HepG2 (cell line): ENCODE measurements at regions not wholly inside any gene's neighbourhood (a gene's known extent, or its start where the extent isn't known, plus 50 kb on each side); places are given as distances from the start of the nearest gene placed in this dataset.
"Not testable (repeated sequence)": the region's sequence is repeated elsewhere in the genome, so short reads cannot be mapped to it uniquely, and the experiment has no call there.

Experiments
- ATAC-seq: fragments of 200-7000 bp; cut with Tn5 transposase; 3 replicates; pipeline ENCODE4 v1.9.1; 2020; ENCODE audit warnings: mild to moderate bottlenecking, moderate library complexity
- BruUV-seq: library from RNA; stranded (reverse); fragments of 400-500 nt; replicated peaks from 2 replicates; lab custom pipeline; 2021; lab: Mats Ljungman, UMichigan
- CTCF ChIA-PET: fragments of 300-600 bp; formaldehyde crosslinking; extraction: SDS; loops from one replicate; lab custom pipeline; 2021; ENCODE audit warnings: low total read pairs, inconsistent platforms, low intra/inter-chr PET ratio; lab: Yijun Ruan, JAX
- POLR2A ChIA-PET: fragments of 350-600 bp; sonication (Branson Sonifier 250); formaldehyde crosslinking; loops from one replicate; lab custom pipeline; 2020; ENCODE audit warnings: antibody characterized with exemption, inconsistent platforms; lab: Yijun Ruan, JAX
- DNase-seq: peaks from one replicate; pipeline ENCODE4 v3.0.0-alpha.2; 2015; ENCODE audit warnings: low spot score
- FAIRE-seq: peaks from 3 replicates; lab custom pipeline; 2011; peaks lifted over from hg19 to GRCh38; lab: Jason Lieb, UNC
- H2AFZ ChIP-seq: one replicate; pipeline ENCODE4 v1.6.1; 2011; ENCODE audit warnings: low read length, inconsistent platforms
- H3K27ac ChIP-seq: fragments of 300-600 bp; 3 replicates; pipeline ENCODE4 v1.8.0; 2011; ENCODE audit warnings: mixed run types, mild to moderate bottlenecking, mixed read lengths, low read length, inconsistent platforms; ENCODE audit not compliant: insufficient read depth; ENCODE audit errors: extremely low read length
- H3K27me3 ChIP-seq, 2 experiments: fragments of 200-600 bp in 1 of 2; 2 replicates in 1 of 2; 3 replicates in 1 of 2; pipeline versions ENCODE4 v1.6.0 to v1.8.0; 2011; ENCODE audit warnings: low read length in 2 of 2, mild to moderate bottlenecking in 2 of 2, moderate library complexity in 2 of 2, inconsistent platforms in 1 of 2; ENCODE audit not compliant: insufficient read depth in 2 of 2, control insufficient read depth in 1 of 2
- H3K36me3 ChIP-seq, 2 experiments: fragments of 200-600 bp in 1 of 2; replicated peaks in 1 of 2; 2 replicates in 1 of 2; 3 replicates in 1 of 2; pipeline versions ENCODE4 v1.5.1 to v1.8.0; 2011; ENCODE audit warnings: low read length in 2 of 2, inconsistent platforms in 1 of 2; ENCODE audit not compliant: insufficient read depth in 2 of 2, control insufficient read depth in 1 of 2
- H3K4me1 ChIP-seq: 2 replicates; pipeline ENCODE4 v1.5.1; 2012; ENCODE audit warnings: low read length, inconsistent platforms; ENCODE audit not compliant: insufficient read depth
- H3K4me2 ChIP-seq: 2 replicates; pipeline ENCODE4 v1.6.0; 2011; ENCODE audit warnings: low read depth, low read length, inconsistent platforms
- H3K4me3 ChIP-seq, 3 experiments: fragments of 200-600 bp in 1 of 3; sonication (generic), shearing (Covaris generic) in 1 of 3; replicated peaks in 1 of 3; 2 replicates each; pipeline ENCODE4 v1.5.1; 2011 to 2016; ENCODE audit warnings: low read length in 3 of 3, inconsistent platforms in 2 of 3, low read depth in 2 of 3, mild to moderate bottlenecking in 2 of 3, control low read depth in 1 of 3, mixed read lengths in 1 of 3; ENCODE audit not compliant: insufficient read depth in 1 of 3
- H3K79me2 ChIP-seq: one replicate; pipeline ENCODE4 v1.6.1; 2011; ENCODE audit warnings: low read length, inconsistent platforms; ENCODE audit not compliant: insufficient read depth
- H3K9ac ChIP-seq: 2 replicates; pipeline ENCODE4 v1.6.0; 2011; ENCODE audit warnings: mild to moderate bottlenecking, low read depth, low read length, inconsistent platforms; ENCODE audit not compliant: insufficient read depth
- H3K9me3 ChIP-seq: 2 replicates; pipeline ENCODE4 v1.5.1; 2012; ENCODE audit warnings: mild to moderate bottlenecking, low read length
- H4K20me1 ChIP-seq: 2 replicates; pipeline ENCODE4 v1.6.0; 2011; ENCODE audit warnings: inconsistent platforms, mild to moderate bottlenecking, low read length, moderate library complexity; ENCODE audit not compliant: insufficient read depth
- NONO ChIP-seq, 2 experiments: fragments of 450-650 bp in 1 of 2; sonication (generic) in 1 of 2; formaldehyde crosslinking in 1 of 2; IDR thresholded peaks in 1 of 2; conservative IDR thresholded peaks in 1 of 2; 2 replicates each; pipeline versions ENCODE4 v1.6.1 to v1.8.0; 2017 to 2022; ENCODE audit warnings: mild to moderate bottlenecking in 1 of 2, missing genetic modification reagents in 1 of 2, moderate library complexity in 1 of 2
- WGBS: methylation state at CpG from one replicate; pipeline ENCODE4 v1.1.6; 2017; ENCODE audit warnings: low lambda C conversion rate; 5-methylcytosine and 5-hydroxymethylcytosine counted together
- in situ Hi-C: cut with HindIII; loops from 2 replicates; pipeline ENCODE4 v1.10.0; 2017; ENCODE audit warnings: low pct_unique_long_range_greater_than_20kb; ENCODE audit not compliant: extremely low pct_ligation_motif_present
- intact Hi-C: fragments of 100-400 bp; cut with micrococcal nuclease; formaldehyde crosslinking; loops from one replicate; pipeline ENCODE4 v1.10.0; 2022; ENCODE audit not compliant: unreplicated experiment

GRCh38 chr2:111401270-111402140 lies 280.8 kb downstream of the BCL2L11 start:
- H3K4me3 ChIP-seq; H2AFZ ChIP-seq; H3K9ac ChIP-seq; in situ Hi-C loops; H3K4me2 ChIP-seq; H3K36me3 ChIP-seq; H4K20me1 ChIP-seq; DNase-seq; CTCF ChIA-PET; H3K27me3 ChIP-seq; H3K27ac ChIP-seq; BruUV-seq; H3K79me2 ChIP-seq; POLR2A ChIA-PET; FAIRE-seq; intact Hi-C loops; ATAC-seq; H3K9me3 ChIP-seq; TF ChIP-seq NONO (CRISPR knock-in tag; conservative IDR thresholded peaks at IDR 0.05): not testable (repeated sequence)
- H3K4me1 ChIP-seq: 0 out of 2 replicates have a peak, but pooled peaks cover 15% of the 10 kb centered on the region
- peak; percentile 28; the same call in 1 of the 2 replicates for TF ChIP-seq NONO (IDR thresholded peaks at IDR 0.05)
- WGBS: over 99% methylated on average over 4 of the region's 8 CpGs

GRCh38 chr2:111402450-111402849 lies 281.7 kb downstream of the BCL2L11 start:
- TSS peak; percentile 59 for BruUV-seq
- H4K20me1 ChIP-seq, H2AFZ ChIP-seq, intact Hi-C loops, H3K4me3 ChIP-seq, H3K9ac ChIP-seq, in situ Hi-C loops, H3K27me3 ChIP-seq, H3K4me2 ChIP-seq, H3K36me3 ChIP-seq, POLR2A ChIA-PET, H3K27ac ChIP-seq, H3K9me3 ChIP-seq, H3K79me2 ChIP-seq, DNase-seq, CTCF ChIA-PET: not testable (repeated sequence)
- ATAC-seq (peak; percentile 80), FAIRE-seq (peak; percentile 30)
- 0 out of 2 replicates have a peak, but pooled peaks cover 15% of the 10 kb centered on the region for H3K4me1 ChIP-seq

GRCh38 chr2:111403287-111403686 lies 282.6 kb downstream of the BCL2L11 start:
- H3K4me2 ChIP-seq, POLR2A ChIA-PET, ATAC-seq: not testable (repeated sequence)

GRCh38 chr2:111406616-111407015 lies 285.9 kb downstream of the BCL2L11 start:
- H3K79me2 ChIP-seq, DNase-seq, CTCF ChIA-PET: not testable (repeated sequence)

More at GRCh38 chr2:111403287-111403686, 282.6 kb downstream of the BCL2L11 start:
- H3K4me3 ChIP-seq, H3K9ac ChIP-seq, H2AFZ ChIP-seq, H4K20me1 ChIP-seq, DNase-seq, intact Hi-C loops, H3K27ac ChIP-seq, H3K36me3 ChIP-seq, H3K9me3 ChIP-seq, in situ Hi-C loops, BruUV-seq, H3K27me3 ChIP-seq, H3K79me2 ChIP-seq, CTCF ChIA-PET: not testable (repeated sequence)
- 21% methylated on average over 2 of the region's 2 CpGs for WGBS
- FAIRE-seq: peak; percentile 15
- 0 out of 2 replicates have a peak, but pooled peaks cover 15% of the 10 kb centered on the region for H3K4me1 ChIP-seq

More at GRCh38 chr2:111406616-111407015, 285.9 kb downstream of the BCL2L11 start:
- H3K4me3 ChIP-seq, in situ Hi-C loops, FAIRE-seq, BruUV-seq, H3K9me3 ChIP-seq, H4K20me1 ChIP-seq, H2AFZ ChIP-seq, H3K4me2 ChIP-seq, H3K36me3 ChIP-seq, intact Hi-C loops, H3K27ac ChIP-seq, POLR2A ChIA-PET, ATAC-seq, H3K27me3 ChIP-seq, H3K9ac ChIP-seq: not testable (repeated sequence)
- no CpG with 5 or more reads among the region's 1 CpG for WGBS
- H3K4me1 ChIP-seq: peaks cover 25% of the 10 kb centered on the region
